ENCODE measurements at regions not wholly inside any gene's neighbourhood (a gene's known extent, or its start where the extent isn't known, plus 50 kb on each side); places are given as distances from the start of the nearest gene placed in this dataset.

- Histone ChIP-seq H3K9me3 (ENCODE audit: control insufficient read depth, insufficient read depth, low read length) (no peaks in the 10 kb centered on the region), H3K4me1 (ENCODE audit: insufficient read depth, low read length) (no peaks in the 10 kb centered on the region), H3K36me3 (ENCODE audit: insufficient read depth, low read length) (no peaks in the 10 kb centered on the region), H3K9ac (ENCODE audit: low read depth, low read length) (no peak overlapping the region)
These were observed 196.8 kb upstream of the PDE1C start for GRCh38 chr7:32266932-32267475.

- H3K9me3 ChIP-seq (ENCODE audit: control insufficient read depth, insufficient read depth, low read length), result no peaks in the 10 kb centered on the region
- H3K9ac ChIP-seq (ENCODE audit: low read depth, low read length), result no peak overlapping the region
- H3K36me3 ChIP-seq (ENCODE audit: insufficient read depth, low read length), result no peaks in the 10 kb centered on the region
- no peaks in the 10 kb centered on the region for H3K4me1 ChIP-seq (ENCODE audit: insufficient read depth, low read length)
These were observed 194.6 kb upstream of the PDE1C start for GRCh38 chr7:32264702-32265284.

- Histone ChIP-seq H3K9me3 (ENCODE audit: control insufficient read depth, insufficient read depth, low read length) (no peaks in the 10 kb centered on the region), H3K36me3 (ENCODE audit: insufficient read depth, low read length) (no peaks in the 10 kb centered on the region)
These were observed 193.4 kb upstream of the PDE1C start for GRCh38 chr7:32263611-32264010.

GRCh38 chr7:32262315-32262714, 192.1 kb upstream of the PDE1C start:
- no peaks in the 10 kb centered on the region for H3K9me3 ChIP-seq (ENCODE audit: control insufficient read depth, insufficient read depth, low read length)
- no peaks in the 10 kb centered on the region for H3K36me3 ChIP-seq (ENCODE audit: insufficient read depth, low read length)
- no peak overlapping the region for H3K9ac ChIP-seq (ENCODE audit: low read depth, low read length)
- no peaks in the 10 kb centered on the region for H3K4me1 ChIP-seq (ENCODE audit: insufficient read depth, low read length)

More at GRCh38 chr7:32263611-32264010, 193.4 kb upstream of the PDE1C start:
- no peaks in the 10 kb centered on the region for H3K4me1 ChIP-seq (ENCODE audit: insufficient read depth, low read length)
- no peak overlapping the region for H3K9ac ChIP-seq (ENCODE audit: low read depth, low read length)

GRCh38 chr7:32259931-32260596, 189.9 kb upstream of the PDE1C start:
- no peaks in the 10 kb centered on the region for H3K36me3 ChIP-seq (ENCODE audit: insufficient read depth, low read length)
- H3K4me1 ChIP-seq (ENCODE audit: insufficient read depth, low read length), result no peaks in the 10 kb centered on the region
- no peaks in the 10 kb centered on the region for H3K9me3 ChIP-seq (ENCODE audit: control insufficient read depth, insufficient read depth, low read length)
- no peak overlapping the region for H3K9ac ChIP-seq (ENCODE audit: low read depth, low read length)

GRCh38 chr7:32258265-32258664, 188.1 kb upstream of the PDE1C start:
- Histone ChIP-seq H3K4me1 (ENCODE audit: insufficient read depth, low read length) (no peaks in the 10 kb centered on the region), H3K9me3 (ENCODE audit: control insufficient read depth, insufficient read depth, low read length) (no peaks in the 10 kb centered on the region), H3K36me3 (ENCODE audit: insufficient read depth, low read length) (no peaks in the 10 kb centered on the region), H3K9ac (ENCODE audit: low read depth, low read length) (no peak overlapping the region)

- Histone ChIP-seq H3K9me3 (ENCODE audit: control insufficient read depth, insufficient read depth, low read length) (no peaks in the 10 kb centered on the region), H3K4me1 (ENCODE audit: insufficient read depth, low read length) (no peaks in the 10 kb centered on the region), H3K9ac (ENCODE audit: low read depth, low read length) (no peak overlapping the region), H3K36me3 (ENCODE audit: insufficient read depth, low read length) (no peaks in the 10 kb centered on the region)
These were observed 187.4 kb upstream of the PDE1C start for GRCh38 chr7:32257621-32258020.

- Histone ChIP-seq H3K9me3 (ENCODE audit: control insufficient read depth, insufficient read depth, low read length) (no peaks in the 10 kb centered on the region), H3K4me1 (ENCODE audit: insufficient read depth, low read length) (no peaks in the 10 kb centered on the region), H3K36me3 (ENCODE audit: insufficient read depth, low read length) (no peaks in the 10 kb centered on the region), H3K9ac (ENCODE audit: low read depth, low read length) (no peak overlapping the region)
These were observed 186.6 kb upstream of the PDE1C start for GRCh38 chr7:32256811-32257210.

- H3K9me3 ChIP-seq (ENCODE audit: control insufficient read depth, insufficient read depth, low read length), result no peaks in the 10 kb centered on the region
- no peaks in the 10 kb centered on the region for H3K36me3 ChIP-seq (ENCODE audit: insufficient read depth, low read length)
- H3K4me1 ChIP-seq (ENCODE audit: insufficient read depth, low read length), result no peaks in the 10 kb centered on the region
- no peak overlapping the region; the same call in 1 of the 2 replicates for H3K9ac ChIP-seq (ENCODE audit: low read depth, low read length)
These were observed 186.2 kb upstream of the PDE1C start for GRCh38 chr7:32256376-32256775.

GRCh38 chr7:32255036-32255435, 184.8 kb upstream of the PDE1C start:
- Histone ChIP-seq H3K36me3 (ENCODE audit: insufficient read depth, low read length) (no peaks in the 10 kb centered on the region), H3K9ac (ENCODE audit: low read depth, low read length) (no peak overlapping the region), H3K4me1 (ENCODE audit: insufficient read depth, low read length) (no peaks in the 10 kb centered on the region), H3K9me3 (ENCODE audit: control insufficient read depth, insufficient read depth, low read length) (no peaks in the 10 kb centered on the region)

GRCh38 chr7:32253299-32253698, 183.1 kb upstream of the PDE1C start:
- H3K36me3 ChIP-seq (ENCODE audit: insufficient read depth, low read length), result no peaks in the 10 kb centered on the region
- no peak overlapping the region for H3K9ac ChIP-seq (ENCODE audit: low read depth, low read length)

GRCh38 chr7:32251659-32252058, 181.5 kb upstream of the PDE1C start:
- Histone ChIP-seq H3K36me3 (ENCODE audit: insufficient read depth, low read length) (no peaks in the 10 kb centered on the region), H3K9ac (ENCODE audit: low read depth, low read length) (no peak overlapping the region), H3K9me3 (ENCODE audit: control insufficient read depth, insufficient read depth, low read length) (no peaks in the 10 kb centered on the region), H3K4me1 (ENCODE audit: insufficient read depth, low read length) (no peaks in the 10 kb centered on the region)

More at GRCh38 chr7:32253299-32253698, 183.1 kb upstream of the PDE1C start:
- H3K4me1 ChIP-seq (ENCODE audit: insufficient read depth, low read length), result no peaks in the 10 kb centered on the region
- H3K9me3 ChIP-seq (ENCODE audit: control insufficient read depth, insufficient read depth, low read length), result no peaks in the 10 kb centered on the region

GRCh38 chr7:32250471-32251260, 180.5 kb upstream of the PDE1C start:
- Histone ChIP-seq H3K36me3 (ENCODE audit: insufficient read depth, low read length) (no peaks in the 10 kb centered on the region), H3K9ac (ENCODE audit: low read depth, low read length) (no peak overlapping the region), H3K4me1 (ENCODE audit: insufficient read depth, low read length) (no peaks in the 10 kb centered on the region), H3K9me3 (ENCODE audit: control insufficient read depth, insufficient read depth, low read length) (no peaks in the 10 kb centered on the region)

GRCh38 chr7:32250003-32250402, 179.8 kb upstream of the PDE1C start:
- Histone ChIP-seq H3K4me1 (ENCODE audit: insufficient read depth, low read length) (no peaks in the 10 kb centered on the region), H3K36me3 (ENCODE audit: insufficient read depth, low read length) (no peaks in the 10 kb centered on the region), H3K9ac (ENCODE audit: low read depth, low read length) (no peak overlapping the region), H3K9me3 (ENCODE audit: control insufficient read depth, insufficient read depth, low read length) (no peaks in the 10 kb centered on the region)
